Stimulated activated CD8-positive, alpha-beta memory T cell treated with anti-CD3 and anti-CD28 coated beads, Interleukin-15, amount 100 ng/mL, for 1 hour (primary cell): ENCODE measurements at regions not wholly inside any gene's neighbourhood (a gene's known extent, or its start where the extent isn't known, plus 50 kb on each side); places are given as distances from the start of the nearest gene placed in this dataset.
"Not testable (repeated sequence)": the region's sequence is repeated elsewhere in the genome, so short reads cannot be mapped to it uniquely, and the experiment has no call there.

Source experiments
- DNase-seq: peaks from one replicate; pipeline ENCODE4 v3.0.0-alpha.2; 2020; ENCODE audit warnings: low read depth

- DNase-seq: no peak
Observed at GRCh38 chr2:60247471-60247870, 306.0 kb downstream of the BCL11A start.

- no peak for DNase-seq
Observed at GRCh38 chr2:60246583-60246982, 306.9 kb downstream of the BCL11A start.

GRCh38 chr2:60234274-60234986 is 319.0 kb downstream of the BCL11A start:
- no peak for DNase-seq

- no peak for DNase-seq
Observed at GRCh38 chr2:60230596-60230995, 322.9 kb downstream of the BCL11A start.

DNA sequence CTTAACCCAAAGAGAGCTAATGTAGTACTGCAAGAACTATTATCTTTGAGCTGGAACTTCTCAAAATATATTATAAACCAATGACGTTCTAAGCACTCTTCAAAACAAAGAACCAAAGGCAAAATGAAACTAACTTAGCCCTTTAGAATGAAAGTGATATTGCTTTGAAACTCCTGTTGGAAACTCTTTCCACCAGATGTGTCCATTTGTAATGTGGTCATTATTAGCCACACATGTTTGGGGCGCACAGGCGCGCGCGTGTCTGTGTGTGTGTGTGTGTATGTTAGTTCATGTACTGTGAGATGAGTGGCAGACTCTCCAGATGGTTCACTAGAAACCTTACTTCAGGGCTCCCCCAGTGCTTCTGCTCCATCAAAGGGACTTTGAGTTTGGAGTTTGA is 323.4 kb downstream of the BCL11A start:
- no peak for DNase-seq

- DNase-seq: no peak
Observed at GRCh38 chr2:60226943-60227342, 326.5 kb downstream of the BCL11A start.

GRCh38 chr2:60226191-60226590 is 327.3 kb downstream of the BCL11A start:
- no peak for DNase-seq

DNA sequence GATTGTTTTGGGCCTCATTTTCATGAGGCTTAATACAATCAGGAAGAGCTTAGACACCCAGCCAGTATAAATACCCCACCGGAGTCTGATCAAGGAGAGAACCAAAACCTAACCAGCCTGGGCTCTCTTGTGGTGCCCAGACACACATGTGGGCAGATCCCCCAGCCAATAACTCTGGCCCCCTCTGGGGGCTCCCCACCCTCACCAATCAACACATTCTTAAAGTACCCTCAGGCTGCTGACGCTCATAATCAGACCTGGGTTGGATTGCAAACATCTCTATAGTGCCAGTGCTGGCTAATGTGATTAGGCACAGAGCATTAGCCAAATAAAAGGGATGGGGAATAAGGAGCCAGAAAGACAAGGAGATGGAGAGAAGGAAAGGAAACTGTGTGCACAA is 329.6 kb downstream of the BCL11A start:
- no peak for DNase-seq

GRCh38 chr2:60221098-60221497 is 332.4 kb downstream of the BCL11A start:
- no peak for DNase-seq

GRCh38 chr2:60219536-60219935 is 333.9 kb downstream of the BCL11A start:
- DNase-seq: no peak

- DNase-seq: no peak
Observed at GRCh38 chr2:60216452-60216995, 336.9 kb downstream of the BCL11A start.

GRCh38 chr2:60215386-60215901 is 338.0 kb downstream of the BCL11A start:
- no peak for DNase-seq

- DNase-seq: no peak
Observed at GRCh38 chr2:60214626-60214875, 338.9 kb downstream of the BCL11A start.

DNA sequence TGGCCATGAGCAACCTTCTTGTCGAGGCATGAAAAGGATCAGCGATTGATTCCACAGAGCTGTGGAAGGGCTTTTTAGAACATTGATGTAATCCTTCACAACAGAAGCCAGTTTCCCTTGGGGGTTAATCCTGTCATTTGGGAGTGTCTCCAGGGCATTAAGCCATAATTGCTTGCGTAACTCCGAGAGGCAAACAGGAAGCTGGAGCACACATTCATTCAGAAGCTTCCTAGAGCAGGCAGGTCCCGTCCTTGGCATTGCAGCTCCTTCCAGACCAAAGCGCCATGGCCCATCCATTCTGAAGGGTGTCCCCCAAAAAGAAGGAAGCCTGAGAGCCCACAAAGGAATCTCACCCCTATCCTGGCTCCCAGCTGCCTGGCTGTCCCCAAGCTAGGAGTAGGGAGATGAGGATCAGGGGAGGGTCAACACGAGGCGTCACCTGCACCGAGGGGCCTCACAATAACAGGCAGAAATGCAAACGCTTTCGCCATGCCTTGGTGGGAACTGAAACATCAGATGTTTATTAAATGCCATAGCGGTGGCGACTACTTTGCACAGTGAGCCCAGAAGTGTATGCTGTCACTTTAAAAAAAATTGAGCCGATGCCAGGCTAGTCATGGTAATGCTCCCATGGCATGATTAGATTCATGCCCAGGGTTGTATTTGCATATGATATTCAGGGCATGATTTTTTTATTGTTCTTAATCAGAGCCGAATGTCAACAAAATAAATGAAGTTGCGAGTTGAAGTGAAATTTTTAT is 339.4 kb downstream of the BCL11A start:
- no peak for DNase-seq

GRCh38 chr2:60212181-60212945 is 341.1 kb downstream of the BCL11A start:
- no peak for DNase-seq

- not testable (repeated sequence) for DNase-seq
Observed at GRCh38 chr2:60189006-60189405, 364.4 kb downstream of the BCL11A start.

DNA sequence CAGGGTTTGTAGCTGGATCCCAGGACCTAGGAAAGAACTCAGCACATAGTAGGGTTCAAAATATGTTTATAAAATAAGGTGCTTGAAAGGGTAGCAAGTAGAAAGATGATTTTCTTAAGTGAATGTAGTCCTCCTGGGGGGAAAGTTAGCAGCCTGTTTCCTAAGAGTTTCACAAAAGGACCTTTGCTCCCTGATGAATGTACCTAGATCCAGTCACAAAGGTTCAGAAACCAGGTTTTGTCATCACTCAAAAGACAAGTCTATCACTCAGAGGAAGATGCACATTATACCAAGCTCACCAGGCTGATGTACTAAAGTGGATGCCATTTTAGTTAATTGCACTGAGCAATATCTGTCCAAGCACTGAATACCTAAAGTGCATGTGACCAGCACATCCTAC is 378.2 kb downstream of the BCL11A start:
- DNase-seq: no peak

- no peak for DNase-seq
Observed at GRCh38 chr2:60174146-60174545, 379.3 kb downstream of the BCL11A start.

- no peak for DNase-seq
Observed at GRCh38 chr2:60172801-60173200, 380.7 kb downstream of the BCL11A start.

DNA sequence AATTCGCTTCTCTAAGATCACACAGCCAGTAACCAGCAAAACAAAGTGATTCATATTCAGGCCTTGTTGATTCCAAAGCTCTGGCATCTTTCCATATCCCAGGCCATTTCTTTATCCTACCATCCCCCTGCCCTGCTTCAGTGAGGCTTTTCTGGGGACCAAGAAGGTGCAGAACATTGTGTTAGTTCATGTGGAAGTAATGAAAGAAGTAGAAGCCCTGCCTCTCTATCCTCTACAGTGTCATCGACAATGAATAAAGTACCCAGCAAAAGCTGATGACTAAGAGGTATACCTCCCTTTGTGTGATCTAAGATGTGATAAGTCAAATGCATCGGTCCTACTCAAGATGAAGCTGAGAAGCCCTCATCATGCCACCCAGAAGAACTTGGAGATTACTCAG is 383.2 kb downstream of the BCL11A start:
- DNase-seq: no peak

- no peak for DNase-seq
Observed at GRCh38 chr2:60168247-60168646, 385.2 kb downstream of the BCL11A start.

- DNase-seq: no peak
Observed at GRCh38 chr2:60167089-60167488, 386.4 kb downstream of the BCL11A start.

DNA sequence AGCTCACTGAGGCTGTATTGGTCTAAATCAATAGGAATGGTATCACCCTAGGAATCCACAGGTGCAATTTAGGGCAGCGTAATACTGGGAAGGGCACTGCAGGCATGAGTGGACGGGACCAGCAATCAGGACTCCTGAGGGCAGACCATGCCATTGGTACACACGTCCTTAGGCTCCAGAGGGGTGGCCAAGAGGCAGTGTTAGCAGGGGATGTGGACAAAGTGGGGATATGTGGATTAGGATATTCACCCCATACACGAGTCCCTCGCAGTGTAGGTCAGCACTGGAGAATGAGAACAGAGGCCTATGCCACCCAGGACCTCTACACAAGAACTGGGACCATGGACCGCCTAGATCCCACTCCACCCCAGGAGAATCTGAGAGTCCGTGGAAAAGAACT is 389.8 kb downstream of the BCL11A start:
- no peak for DNase-seq
